ENCODE measurements at regions not wholly inside any gene's neighbourhood (a gene's known extent, or its start where the extent isn't known, plus 50 kb on each side); places are given as distances from the start of the nearest gene placed in this dataset.

- TF ChIP-seq CTCF (conservative IDR thresholded peaks at IDR 0.05; ENCODE audit: low read length) (no peak), EZH2phosphoT487 (IDR thresholded peaks at IDR 0.05; ENCODE audit: borderline replicate concordance, low read depth, low read length) (no peak)
Observed at GRCh38 chr2:33652830-33653229, 53.7 kb upstream of the FAM98A start.

Data from OCI-LY7 (cell line).